ENCODE measurements at regions not wholly inside any gene's neighbourhood (a gene's known extent, or its start where the extent isn't known, plus 50 kb on each side); places are given as distances from the start of the nearest gene placed in this dataset.

DNA sequence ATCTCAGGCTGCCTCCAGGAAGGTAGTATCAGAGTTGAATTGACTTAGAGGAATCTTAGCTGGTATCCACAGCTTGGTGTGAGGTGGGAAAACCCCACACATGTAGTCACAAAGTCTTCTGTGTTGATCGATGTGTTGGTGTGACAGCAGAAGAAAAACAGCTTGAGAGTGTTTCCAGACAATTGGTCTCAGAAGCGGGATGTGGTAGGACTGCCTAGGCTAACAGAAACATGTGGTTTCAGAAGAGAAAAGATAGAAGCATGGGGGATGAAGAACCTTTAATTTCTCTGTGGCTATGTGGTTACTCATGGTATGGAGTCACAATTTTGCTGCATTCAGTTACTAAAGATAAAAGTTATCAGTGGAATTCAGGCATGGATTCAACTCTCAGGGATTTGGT is 134.7 kb upstream of the SLITRK5 start:
- TF ChIP-seq, protein P1, sequence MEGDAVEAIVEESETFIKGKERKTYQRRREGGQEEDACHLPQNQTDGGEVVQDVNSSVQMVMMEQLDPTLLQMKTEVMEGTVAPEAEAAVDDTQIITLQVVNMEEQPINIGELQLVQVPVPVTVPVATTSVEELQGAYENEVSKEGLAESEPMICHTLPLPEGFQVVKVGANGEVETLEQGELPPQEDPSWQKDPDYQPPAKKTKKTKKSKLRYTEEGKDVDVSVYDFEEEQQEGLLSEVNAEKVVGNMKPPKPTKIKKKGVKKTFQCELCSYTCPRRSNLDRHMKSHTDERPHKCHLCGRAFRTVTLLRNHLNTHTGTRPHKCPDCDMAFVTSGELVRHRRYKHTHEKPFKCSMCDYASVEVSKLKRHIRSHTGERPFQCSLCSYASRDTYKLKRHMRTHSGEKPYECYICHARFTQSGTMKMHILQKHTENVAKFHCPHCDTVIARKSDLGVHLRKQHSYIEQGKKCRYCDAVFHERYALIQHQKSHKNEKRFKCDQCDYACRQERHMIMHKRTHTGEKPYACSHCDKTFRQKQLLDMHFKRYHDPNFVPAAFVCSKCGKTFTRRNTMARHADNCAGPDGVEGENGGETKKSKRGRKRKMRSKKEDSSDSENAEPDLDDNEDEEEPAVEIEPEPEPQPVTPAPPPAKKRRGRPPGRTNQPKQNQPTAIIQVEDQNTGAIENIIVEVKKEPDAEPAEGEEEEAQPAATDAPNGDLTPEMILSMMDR (conservative IDR thresholded peaks at IDR 0.05; ENCODE audit: low read length), result no peak
- TF ChIP-seq EZH2phosphoT487 (IDR thresholded peaks at IDR 0.05; ENCODE audit: borderline replicate concordance, low read depth, low read length), result no peak
